Suppressor macrophage (primary cell): ENCODE measurements at regions not wholly inside any gene's neighbourhood (a gene's known extent, or its start where the extent isn't known, plus 50 kb on each side); places are given as distances from the start of the nearest gene placed in this dataset.

Source experiments
- DNase-seq, 4 experiments: peaks; one replicate each; pipeline ENCODE4 v3.0.0-alpha.2; 2020 to 2022

DNA sequence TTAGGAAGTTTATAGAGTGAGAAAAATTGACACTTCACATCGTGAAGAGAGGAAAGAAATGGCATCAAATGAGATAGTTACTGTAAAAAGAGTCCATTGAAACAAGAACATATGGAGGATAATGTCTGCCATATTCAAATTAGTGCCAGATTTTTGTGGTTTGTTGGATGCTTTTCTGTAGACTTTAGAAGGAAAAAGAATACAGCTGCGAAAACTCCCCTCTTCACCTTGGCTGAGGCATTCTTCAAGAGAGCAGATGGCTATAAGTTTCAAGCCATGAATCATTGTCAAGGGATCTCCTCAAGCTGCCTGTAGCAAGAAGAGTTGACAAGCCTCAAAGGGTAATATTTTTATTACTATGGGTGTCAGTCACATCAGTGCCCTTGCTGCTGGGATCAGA lies 507.4 kb upstream of the RAG2 start:
- DNase-seq = no peak

DNA sequence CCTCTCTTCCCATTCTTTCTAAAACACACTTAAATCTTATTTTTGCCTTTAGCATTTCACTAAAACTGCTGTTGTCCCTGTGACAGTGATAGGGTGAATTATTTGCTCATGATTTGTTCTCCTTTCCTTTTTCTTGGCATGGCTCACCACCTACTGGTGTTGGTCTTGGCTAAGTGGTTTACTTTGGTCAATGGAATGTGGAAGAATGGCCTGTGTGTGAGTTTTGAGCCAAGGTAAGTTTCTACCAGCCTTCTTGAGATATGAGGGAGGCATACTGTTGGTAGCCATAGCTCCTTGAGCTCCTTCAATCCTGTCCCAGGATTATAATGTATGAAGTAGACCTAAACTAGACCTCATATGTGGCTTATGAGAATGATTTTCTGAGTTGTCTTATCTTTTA lies 506.3 kb upstream of the RAG2 start:
- DNase-seq = no peak

DNA sequence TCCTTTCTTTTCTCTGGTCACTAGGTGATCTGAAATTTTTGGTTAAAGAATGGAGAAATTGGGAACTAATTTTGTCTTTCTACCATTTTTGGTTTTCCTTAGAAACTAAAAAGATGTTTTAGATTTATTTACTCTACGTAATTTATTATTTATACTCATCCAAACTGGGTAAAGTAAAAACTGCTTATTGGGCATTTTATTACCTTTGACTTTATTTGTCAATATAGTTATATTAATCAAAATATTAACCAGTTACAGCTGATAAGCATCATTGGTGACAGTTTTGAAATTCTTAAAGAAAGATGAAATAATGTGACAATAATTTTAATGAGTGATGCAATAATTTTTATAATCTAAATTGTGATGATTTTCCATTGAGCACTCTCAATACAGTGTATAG lies 502.0 kb upstream of the RAG2 start:
- no peak for DNase-seq

DNA sequence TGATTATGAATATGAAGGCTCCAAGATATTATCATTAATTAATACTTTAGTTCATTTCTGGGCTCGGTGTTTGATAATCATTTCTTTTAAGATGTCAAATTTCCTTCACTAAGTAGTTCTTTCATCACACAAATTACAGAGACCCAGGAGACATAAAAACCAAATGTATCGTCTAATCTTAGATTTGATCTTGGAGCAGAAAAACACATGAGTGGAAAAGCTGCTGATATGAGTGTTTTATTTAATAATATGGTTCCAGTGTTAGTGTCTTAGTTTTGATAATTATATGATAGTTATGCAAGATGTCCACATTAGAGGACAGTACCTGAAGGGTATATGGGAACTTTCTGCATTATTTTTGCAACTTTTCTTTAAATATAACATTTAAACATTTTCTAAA lies 494.5 kb upstream of the RAG2 start:
- DNase-seq = no peak

DNA sequence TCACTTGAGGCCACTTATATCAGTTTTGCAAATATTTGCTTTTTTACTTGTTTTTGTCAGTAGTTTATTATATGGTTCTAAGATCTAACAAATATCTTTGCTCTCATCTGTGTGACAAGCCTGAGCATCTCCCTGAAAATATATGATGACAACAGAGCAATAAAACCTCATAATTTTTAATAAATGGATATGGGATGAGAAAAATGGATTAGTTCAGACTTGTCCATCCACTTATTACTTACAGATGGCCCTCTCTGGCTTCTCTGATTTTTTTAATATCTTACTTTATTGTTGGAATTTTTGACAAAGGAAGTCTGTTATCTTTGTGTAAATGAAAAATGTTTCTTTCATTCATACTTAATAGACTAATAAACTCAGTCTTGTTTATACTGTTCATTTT lies 491.4 kb upstream of the RAG2 start:
- DNase-seq = no peak

DNA sequence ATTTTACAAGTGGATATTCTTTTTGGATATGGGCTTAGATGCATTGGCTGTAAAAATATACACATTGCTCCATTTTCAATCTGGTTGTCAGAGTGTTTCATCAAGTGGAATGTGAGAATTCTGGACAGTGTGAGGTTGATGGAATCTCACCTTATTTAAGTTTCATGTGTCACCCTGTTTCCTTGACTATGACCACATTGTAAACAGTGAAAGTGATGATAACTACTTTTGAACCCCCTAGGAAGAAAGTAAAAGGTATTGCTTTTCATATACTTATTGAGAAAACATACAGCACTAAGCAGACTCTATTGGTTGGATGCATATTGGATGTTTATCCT lies 490.5 kb upstream of the RAG2 start:
- no peak for DNase-seq

DNA sequence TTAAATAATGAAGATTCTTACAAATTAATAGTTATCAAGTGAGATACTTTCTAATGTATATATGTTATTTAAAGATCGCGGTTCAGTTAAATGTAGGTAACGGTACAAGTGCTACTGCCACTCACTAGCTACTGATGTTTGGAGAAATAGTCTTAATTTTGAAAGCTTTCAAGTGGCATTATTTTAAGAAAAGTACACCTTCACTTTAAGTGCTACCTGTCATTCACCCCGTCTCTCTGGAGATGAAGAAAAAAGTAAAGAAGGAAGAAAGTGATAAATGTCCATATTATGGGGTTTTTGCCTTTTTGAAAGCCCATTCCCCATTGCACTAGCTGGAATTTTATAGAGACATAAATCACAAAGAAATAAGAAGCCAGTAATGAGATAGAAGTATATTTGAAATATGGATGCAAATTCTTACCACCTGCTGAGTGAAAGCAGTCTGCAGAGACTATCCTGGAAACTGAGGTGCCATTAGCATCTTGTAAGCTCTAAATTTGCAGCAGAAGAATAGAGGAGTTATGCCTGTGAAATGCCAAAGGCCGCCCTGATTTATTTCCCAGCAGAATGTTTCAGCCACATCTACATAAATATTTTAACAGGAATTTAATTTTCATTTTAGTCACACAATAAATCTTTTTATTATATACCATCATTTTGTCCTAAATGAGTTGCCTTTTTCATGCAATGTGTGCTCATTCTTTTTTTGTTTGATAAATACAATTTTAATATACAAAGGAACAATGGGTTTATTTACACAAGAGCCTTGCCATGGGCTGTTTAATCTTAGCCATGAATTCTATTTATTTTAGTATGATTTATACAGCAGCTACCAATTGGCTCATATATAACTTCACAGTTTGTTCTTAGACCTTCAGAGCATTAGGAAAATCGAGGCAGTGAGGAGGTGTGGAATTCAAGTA lies 489.9 kb upstream of the RAG2 start:
- no peak for DNase-seq

DNA sequence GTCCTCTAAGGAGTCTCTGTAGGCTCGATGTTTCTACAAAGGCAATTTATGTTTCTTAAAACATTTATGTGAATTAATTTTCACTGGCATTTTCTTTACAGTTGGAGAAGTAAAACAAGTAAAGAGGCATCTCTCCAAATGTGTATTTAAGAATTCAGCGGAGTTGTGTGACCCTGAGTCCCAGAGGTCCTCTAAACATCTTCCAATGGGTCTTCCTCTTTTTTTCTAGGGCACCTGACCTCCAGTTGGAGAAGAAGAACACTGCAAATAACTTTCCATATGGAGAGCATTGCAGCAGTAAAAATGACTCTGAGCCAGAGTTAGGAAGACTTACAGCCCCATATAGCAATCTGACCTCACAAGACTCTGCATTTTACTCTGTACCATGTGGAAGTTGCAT lies 480.5 kb upstream of the RAG2 start:
- no peak for DNase-seq

DNA sequence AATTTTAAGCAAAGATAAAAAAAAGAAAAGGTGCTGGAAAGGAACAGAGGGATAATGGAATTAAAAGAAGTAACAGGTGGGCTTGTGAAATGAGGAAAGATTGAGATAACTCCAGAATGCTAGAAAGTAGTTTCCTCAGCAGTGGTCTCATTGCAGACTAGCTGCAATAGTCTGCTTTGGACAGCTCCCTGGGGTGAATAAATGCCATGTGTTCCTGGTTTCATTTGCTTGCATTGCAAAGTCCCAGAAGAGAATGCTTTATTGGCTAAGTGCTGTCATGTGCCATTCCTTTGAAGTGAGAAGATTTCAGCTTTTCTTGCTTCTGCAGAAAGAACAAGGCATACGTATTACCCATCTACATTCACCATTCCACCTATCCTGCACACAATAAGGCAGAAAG lies 478.8 kb upstream of the RAG2 start:
- DNase-seq = no peak

DNA sequence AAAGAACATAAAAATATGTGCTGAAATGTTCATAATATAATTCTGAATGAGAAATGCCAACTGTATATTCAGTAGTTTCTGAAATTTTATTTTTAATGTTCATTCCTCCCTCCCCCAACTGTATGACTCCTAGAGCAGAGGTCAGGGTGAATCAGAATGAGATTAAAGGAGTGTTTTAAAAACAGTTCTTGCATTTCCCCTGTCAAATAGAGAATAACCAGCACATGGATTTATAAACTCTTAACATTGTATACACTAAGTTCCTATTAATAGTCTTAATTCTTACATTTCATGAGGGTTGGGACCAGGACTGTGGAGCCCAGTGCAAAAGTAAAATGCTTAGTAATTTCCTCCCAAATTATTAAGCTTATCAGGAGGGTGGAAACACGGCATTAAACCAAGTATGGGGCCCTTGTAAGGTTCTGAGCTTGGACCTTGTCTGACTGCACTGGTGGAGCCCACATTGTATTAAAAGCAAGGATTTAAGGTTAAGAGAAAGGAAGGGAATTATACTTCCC lies 474.6 kb upstream of the RAG2 start:
- DNase-seq = no peak

DNA sequence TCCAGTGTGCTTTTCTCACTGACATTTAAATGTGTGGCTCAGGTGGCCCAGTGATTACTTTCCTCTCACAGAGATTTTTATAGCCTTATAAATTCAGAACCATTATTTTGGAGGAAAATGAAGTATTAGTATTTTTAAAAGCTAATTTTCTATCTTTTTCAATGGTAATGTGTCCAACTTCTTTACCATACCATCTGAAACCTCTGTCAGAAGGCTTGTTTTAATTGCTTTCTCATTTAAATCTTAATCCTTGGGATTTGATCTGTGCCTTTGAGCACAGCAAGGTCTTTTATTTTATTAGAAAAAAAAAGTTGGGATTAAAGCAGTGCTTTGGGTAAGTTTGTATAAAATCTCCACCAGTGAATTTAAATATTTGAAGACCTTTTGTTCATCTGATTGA lies 452.3 kb upstream of the RAG2 start:
- no peak for DNase-seq

DNA sequence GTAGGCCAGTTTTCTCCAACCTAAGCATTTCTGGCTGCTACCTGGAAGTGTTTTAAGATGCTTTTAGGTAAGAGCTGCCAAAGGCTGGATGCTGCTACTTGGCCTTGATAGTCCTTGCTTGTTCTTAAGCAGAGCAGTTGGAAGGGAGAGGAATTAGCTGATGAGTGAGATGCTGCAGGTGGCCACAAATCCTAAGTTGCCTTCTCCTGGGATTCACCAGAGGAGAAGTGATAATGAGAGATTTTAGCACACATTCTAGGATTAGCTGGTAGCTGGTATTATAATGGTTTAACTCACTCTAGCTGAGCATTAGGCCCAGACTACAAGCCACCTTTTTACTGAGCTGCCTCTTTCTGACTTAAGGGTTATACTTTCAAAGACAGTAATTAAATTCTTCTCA lies 442.9 kb upstream of the RAG2 start:
- DNase-seq = no peak

DNA sequence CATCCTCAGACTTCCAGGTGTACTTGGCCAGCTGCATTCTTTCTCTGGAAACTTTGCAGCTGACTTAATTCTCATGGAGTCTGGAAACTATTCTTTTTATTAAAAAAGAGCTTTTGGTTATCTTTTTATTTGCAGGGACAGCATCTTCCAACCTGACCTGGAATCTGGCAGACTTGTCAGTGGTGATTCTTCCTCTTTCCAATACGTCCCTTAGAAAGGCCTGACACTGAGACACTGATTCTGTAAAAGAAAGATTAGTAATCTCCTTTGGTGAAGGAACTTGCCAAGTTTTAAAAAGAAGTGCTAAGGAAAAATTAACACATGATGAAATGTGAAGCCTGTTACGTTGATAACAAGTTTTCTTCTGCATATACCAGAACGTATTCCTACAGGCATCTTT lies 440.9 kb upstream of the RAG2 start:
- DNase-seq = no peak

DNA sequence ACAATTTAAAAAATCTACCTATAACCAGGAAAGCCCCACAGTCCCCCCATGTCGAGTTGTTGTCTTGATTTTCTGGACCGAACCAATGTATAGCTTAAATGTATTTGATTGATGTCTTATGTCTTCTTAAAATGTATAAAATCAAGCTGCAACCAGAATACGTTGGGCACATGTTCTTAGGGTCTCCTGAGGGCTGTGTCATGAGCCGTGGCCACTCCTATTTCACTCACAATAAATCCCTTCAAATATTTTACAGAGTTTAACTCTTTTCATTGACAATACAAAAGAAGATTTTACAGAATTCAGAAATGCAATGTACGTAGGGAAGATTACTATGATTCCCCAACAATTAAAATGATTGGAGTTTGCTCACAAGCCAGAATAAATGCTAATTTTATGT lies 428.7 kb upstream of the RAG2 start:
- DNase-seq = no peak

DNA sequence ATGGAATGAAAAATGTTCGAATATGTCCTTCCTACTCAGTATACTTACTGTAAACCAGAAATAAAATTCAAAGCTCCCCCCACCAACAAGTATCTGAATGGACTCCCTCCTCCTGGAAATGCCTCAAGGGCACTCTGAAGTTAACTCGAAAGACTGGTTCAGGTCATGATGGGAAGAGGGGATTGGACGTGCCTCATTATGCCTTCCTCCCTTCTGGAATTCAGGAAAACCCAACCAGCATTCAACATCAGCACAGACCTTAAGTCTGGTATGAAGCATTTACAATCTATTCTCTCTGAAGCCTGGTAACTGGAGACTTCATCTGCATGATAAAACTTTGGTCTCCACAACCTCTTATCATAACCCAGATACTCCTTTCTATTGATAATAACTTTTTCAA lies 428.3 kb upstream of the RAG2 start:
- no peak for DNase-seq

DNA sequence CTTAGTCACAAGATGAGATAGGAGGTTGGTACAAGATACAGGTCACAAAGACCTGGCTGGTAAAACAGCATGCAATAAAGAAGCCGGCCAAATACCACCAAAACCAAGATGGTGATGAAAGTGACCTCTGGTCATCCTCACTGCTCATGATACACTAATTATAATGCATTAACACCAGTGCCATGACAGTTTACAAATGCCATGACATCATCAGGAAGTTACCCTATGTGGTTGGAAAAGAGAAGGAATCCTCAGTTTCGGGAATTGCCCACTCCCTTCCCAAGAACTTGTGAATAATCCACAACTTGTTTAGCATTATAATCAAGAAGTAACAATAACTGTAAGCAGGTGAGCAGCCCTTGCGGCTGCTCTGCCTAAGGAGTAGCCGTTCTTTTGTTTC lies 408.5 kb upstream of the RAG2 start:
- no peak for DNase-seq

DNA sequence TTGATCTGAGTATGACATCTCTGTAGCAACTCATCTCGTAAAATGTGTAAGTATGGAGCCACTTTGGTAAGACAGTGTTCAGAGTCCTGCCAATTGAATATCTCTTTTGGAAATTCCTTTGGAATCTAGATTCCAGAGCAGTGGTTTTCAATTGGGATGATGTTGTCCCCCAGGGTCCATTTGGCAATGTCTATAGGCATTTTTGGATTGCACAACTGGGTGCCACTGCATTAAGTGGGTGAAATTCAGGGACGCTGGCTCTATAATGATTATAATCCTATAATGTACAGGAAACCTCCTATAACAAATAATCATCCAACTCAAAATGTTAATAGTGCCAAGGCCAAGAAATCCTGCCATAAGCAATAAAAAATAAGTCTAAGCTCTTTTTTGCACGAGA lies 404.8 kb upstream of the RAG2 start:
- no peak for DNase-seq

DNA sequence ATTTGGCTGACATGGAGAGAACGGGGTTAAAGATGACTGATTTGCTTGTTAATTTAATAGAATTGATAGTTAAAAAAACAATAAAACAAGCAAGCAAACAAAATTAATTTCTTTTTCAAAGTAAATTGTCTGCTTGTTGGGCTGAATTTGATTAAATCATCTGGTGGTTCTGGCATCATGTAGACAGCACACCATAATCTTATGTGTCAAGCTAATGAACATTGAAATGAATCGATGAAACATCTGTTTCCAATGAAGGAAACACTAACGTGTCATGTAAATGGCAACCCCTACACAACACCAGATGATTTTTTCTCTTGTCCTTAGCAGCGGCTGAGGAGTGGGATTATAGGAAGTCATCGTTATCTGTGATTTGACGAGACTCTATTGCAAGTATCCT lies 399.6 kb upstream of the RAG2 start:
- no peak for DNase-seq

DNA sequence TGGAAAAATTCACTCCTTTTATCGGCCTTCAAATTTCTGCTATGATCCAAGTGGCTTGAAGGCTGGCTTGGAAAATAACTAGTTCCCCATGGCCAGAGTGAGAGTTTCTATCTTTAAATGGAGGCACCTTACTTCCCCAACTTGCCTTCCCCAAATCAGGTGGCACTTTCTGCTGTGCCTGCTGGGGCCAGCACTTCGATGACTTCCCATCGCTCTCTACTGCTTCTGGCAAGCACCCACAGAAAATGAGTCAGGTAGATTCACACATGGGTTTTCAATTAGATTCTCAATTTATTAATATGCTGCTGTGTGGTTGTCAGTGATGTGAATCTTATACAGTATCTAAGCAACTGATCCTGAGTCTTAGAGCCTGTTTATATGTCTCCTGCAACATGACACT lies 398.8 kb upstream of the RAG2 start:
- no peak for DNase-seq

DNA sequence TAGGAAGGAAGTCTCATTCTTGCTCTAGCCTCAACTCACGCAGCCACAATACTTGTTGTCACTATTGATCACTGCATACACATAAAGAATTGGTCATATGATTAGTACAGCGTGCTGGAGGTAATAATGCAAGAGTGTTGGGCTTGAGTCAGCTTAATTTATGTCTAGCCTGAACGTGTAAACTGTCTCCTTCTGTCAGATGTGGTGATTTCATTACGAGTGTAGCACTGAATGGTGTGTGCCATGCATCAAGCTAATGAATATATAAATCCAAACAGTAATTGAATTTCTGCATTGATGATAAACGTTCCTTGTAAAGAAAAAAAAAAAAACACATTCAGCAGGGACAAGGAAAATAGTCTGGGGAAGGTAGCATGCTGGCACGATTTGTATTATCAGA lies 396.2 kb upstream of the RAG2 start:
- no peak for DNase-seq

DNA sequence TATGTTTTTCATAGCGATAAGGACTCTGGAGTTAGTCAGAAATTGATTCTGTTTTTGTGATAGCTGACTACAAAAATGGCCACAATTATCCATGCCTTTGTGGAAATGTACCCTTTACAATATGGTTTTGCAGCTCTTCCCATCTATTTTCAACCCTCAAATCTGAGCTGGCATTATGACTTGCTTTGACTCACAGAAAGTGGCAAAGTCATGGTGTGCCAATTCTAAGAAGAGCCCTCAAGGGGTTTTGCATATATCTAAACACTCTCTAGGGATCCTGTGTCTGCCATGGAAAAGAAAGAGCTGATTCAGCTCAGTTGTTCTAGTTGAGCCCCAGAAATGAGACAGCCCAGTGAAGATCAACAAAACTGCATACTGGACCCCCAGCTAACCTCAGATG lies 390.5 kb upstream of the RAG2 start:
- no peak for DNase-seq

DNA sequence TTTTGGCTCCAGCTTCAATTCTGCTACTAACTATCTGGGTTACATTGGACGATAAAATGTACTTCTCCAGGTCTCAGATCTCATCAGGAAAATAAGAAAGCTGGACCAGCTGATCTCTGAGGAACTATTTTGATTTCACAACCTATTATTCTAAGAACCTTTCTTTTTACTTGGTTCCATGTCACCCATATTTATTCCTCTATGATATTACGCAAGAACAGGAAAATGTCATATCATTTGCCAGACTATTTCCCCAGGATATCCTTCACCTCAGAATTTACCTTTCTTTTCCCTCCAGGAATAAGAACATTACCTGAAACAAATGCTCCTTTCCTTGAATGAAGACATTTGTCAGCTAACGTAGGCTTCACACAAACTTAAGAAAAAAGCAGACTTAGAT lies 387.5 kb upstream of the RAG2 start:
- no peak for DNase-seq

DNA sequence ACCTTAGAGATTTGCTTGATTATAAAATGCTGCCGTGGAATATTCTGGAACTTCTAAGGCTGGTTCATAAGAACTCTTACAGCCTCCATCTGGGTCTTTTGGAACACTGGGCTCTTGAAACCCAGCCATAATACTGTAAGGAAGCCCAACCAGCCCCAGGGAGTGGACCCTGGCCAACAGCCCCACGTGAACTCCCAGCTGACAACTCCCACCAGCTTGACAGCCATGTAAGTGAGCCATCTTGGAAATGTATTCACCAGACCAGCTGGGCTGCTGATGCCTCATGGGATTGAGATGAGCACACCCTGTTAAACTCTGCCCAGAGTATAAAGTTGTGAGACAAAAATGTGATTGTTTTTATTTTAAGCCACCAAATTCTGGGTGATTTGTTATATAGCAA lies 378.7 kb upstream of the RAG2 start:
- DNase-seq = no peak

DNA sequence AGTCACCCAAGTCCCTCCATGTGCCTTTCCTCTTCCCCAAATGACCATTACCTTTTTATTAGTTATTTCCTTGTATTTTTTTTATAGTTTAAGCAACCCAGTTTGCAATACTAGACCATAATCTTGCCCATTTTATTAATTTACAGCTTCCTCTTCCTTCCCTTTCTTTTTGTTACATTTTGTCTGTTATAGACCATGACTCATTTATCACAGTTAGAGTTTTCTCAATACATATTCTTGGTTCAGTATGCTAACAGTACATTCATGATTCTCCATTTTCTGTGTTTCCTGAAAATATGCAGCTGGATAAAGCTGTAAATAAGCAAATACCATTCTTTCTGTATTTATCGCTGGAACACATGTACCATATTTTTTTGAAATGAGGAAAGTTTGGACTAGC lies 376.7 kb upstream of the RAG2 start:
- no peak for DNase-seq

DNA sequence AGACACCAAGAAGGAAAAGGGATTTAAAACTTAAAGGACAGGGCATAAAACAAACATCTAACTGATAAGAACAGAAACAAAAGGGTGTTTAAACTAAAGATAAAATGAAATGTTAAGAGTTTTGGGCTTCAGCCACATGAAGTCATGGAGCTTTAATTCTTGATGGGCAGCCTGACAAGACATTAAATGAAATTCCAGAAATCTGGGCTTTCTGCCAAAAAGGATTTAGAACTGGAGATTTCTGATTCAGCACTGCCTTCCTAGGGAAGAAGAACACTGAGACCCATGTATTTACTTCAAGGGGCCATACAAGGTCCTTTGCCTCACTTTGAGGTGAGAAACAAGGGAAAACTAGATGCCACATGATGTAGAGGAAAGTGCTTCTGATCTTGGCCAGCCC lies 355.9 kb upstream of the RAG2 start:
- DNase-seq = no peak
